ENCODE measurements at regions not wholly inside any gene's neighbourhood (a gene's known extent, or its start where the extent isn't known, plus 50 kb on each side); places are given as distances from the start of the nearest gene placed in this dataset.

- DNase-seq (ENCODE audit: low read depth in 3 of 3): no peak
Observed at GRCh38 chr1:239538239-239538988, 152.0 kb downstream of the CHRM3 start.

GRCh38 chr1:239539051-239539450 lies 152.7 kb downstream of the CHRM3 start:
- no peak for DNase-seq (ENCODE audit: low read depth in 3 of 3)

GRCh38 chr1:239539812-239540211 lies 153.4 kb downstream of the CHRM3 start:
- DNase-seq (ENCODE audit: low read depth in 3 of 3): no peak

- no peak for DNase-seq (ENCODE audit: low read depth in 3 of 3)
Observed at GRCh38 chr1:239543873-239544272, 157.5 kb downstream of the CHRM3 start.

GRCh38 chr1:239545466-239545865 lies 159.1 kb downstream of the CHRM3 start:
- no peak for DNase-seq (ENCODE audit: low read depth in 3 of 3)

GRCh38 chr1:239547987-239548386 lies 161.6 kb downstream of the CHRM3 start:
- no peak for DNase-seq (ENCODE audit: low read depth in 3 of 3)

GRCh38 chr1:239550178-239550577 lies 163.8 kb downstream of the CHRM3 start:
- DNase-seq (ENCODE audit: low read depth in 3 of 3): no peak

- DNase-seq (ENCODE audit: low read depth in 3 of 3): no peak
Observed at GRCh38 chr1:239555350-239555749, 169.0 kb downstream of the CHRM3 start.

- DNase-seq (ENCODE audit: low read depth in 3 of 3): no peak
Observed at GRCh38 chr1:239558559-239558958, 172.2 kb downstream of the CHRM3 start.

GRCh38 chr1:239558991-239559390 lies 172.6 kb downstream of the CHRM3 start:
- no peak for DNase-seq (ENCODE audit: low read depth in 3 of 3)

GRCh38 chr1:239560921-239561320 lies 174.6 kb downstream of the CHRM3 start:
- no peak for DNase-seq (ENCODE audit: low read depth in 3 of 3)

GRCh38 chr1:239562095-239562494 lies 175.7 kb downstream of the CHRM3 start:
- no peak for DNase-seq (ENCODE audit: low read depth in 3 of 3)

GRCh38 chr1:239563681-239564080 lies 177.3 kb downstream of the CHRM3 start:
- no peak for DNase-seq (ENCODE audit: low read depth in 3 of 3)

GRCh38 chr1:239566074-239566473 lies 179.7 kb downstream of the CHRM3 start:
- no peak for DNase-seq (ENCODE audit: low read depth in 3 of 3)

GRCh38 chr1:239570878-239571277 lies 184.5 kb downstream of the CHRM3 start:
- DNase-seq (ENCODE audit: low read depth in 3 of 3): no peak

GRCh38 chr1:239572183-239572582 lies 185.8 kb downstream of the CHRM3 start:
- DNase-seq (ENCODE audit: low read depth in 3 of 3): no peak

- no peak for DNase-seq (ENCODE audit: low read depth in 3 of 3)
Observed at GRCh38 chr1:239574112-239574511, 187.7 kb downstream of the CHRM3 start.

GRCh38 chr1:239575113-239575512 lies 188.7 kb downstream of the CHRM3 start:
- DNase-seq (ENCODE audit: low read depth in 3 of 3): no peak

- DNase-seq (ENCODE audit: low read depth in 3 of 3): no peak
Observed at GRCh38 chr1:239583536-239583935, 197.2 kb downstream of the CHRM3 start.

- no peak for DNase-seq (ENCODE audit: low read depth in 3 of 3)
Observed at GRCh38 chr1:239586128-239586527, 199.8 kb downstream of the CHRM3 start.

GRCh38 chr1:239587066-239587465 lies 200.7 kb downstream of the CHRM3 start:
- DNase-seq (ENCODE audit: low read depth in 3 of 3): peak in 1 of 3 donors; percentile 2

GRCh38 chr1:239587574-239588369 lies 201.4 kb downstream of the CHRM3 start:
- DNase-seq (ENCODE audit: low read depth in 3 of 3): no peak

GRCh38 chr1:239590556-239590955 lies 204.2 kb downstream of the CHRM3 start:
- no peak for DNase-seq (ENCODE audit: low read depth in 3 of 3)

All from stimulated activated CD4-positive, alpha-beta T cell treated with anti-CD3 and anti-CD28 coated beads, TNF-alpha, amount 100 ng/mL, for 48 hours (primary cell).